ENCODE measurements at regions not wholly inside any gene's neighbourhood (a gene's known extent, or its start where the extent isn't known, plus 50 kb on each side); places are given as distances from the start of the nearest gene placed in this dataset.

DNA sequence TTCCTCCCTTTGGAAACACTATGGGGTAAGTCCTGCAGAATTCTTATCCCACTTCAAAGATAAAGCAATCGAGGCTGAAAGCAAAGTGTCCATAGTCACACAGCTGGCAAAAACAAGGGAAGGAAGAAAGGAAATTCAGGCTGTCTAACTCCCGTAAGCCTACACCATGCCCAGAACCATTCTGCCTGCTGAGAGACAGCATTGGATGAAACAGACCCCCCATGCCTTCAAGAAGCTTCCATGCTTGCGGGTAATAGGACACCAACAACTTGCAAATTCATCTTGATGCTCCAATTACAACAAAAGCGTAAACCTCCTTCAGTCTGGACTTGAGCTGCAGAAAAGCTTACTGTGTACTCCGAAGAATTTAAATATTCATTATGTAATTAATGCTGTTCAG is 181.1 kb upstream of the WWC1 start:
- ChIA-PET POLR2A (no interaction called here), CTCF (interaction anchor here (0.6 to 1.7 kb wide), 2 partner anchors 109 to 976 kb away, joined by 3 to 6 read pairs; no protein-coding TSS in a partner anchor), SMC1A (ENCODE audit: uncharacterized antibody, unreplicated experiment) (no interaction called here), RAD21 (ENCODE audit: unreplicated experiment) (no interaction called here)
- Histone ChIP-seq H2AFZ (ENCODE audit: control insufficient read depth, low read depth, low read length) (no peak overlapping the region), H3K27me3 (replicated peaks in 1 of 2; ENCODE audit: control insufficient read depth in 2 of 2, insufficient read depth in 2 of 2, low read length in 1 of 2) (no peaks in the 10 kb centered on the region; a peak in 4 of 4 replicates), H3K4me1 (ENCODE audit: control insufficient read depth, insufficient read depth, low read length) (no peaks in the 10 kb centered on the region), H3K9me3 (replicated peaks; ENCODE audit: control insufficient read depth, insufficient read depth, low read length) (no peaks in the 10 kb centered on the region), H4K20me1 (ENCODE audit: control insufficient read depth, insufficient read depth) (no peaks in the 10 kb centered on the region), H3K9ac (ENCODE audit: control insufficient read depth, insufficient read depth, low read length) (no peak overlapping the region), H3K4me3 (no peak overlapping the region), H3K79me2 (ENCODE audit: control insufficient read depth, insufficient read depth, low read length) (no peaks in the 10 kb centered on the region), H3K4me2 (ENCODE audit: control insufficient read depth, insufficient read depth) (no peak overlapping the region), H3K27ac (ENCODE audit: control insufficient read depth, insufficient read depth) (no peak overlapping the region), H3K36me3 (ENCODE audit: control insufficient read depth in 2 of 2, insufficient read depth in 2 of 2, low read length in 1 of 2) (no peaks in the 10 kb centered on the region)
- no peak for DNase-seq (ENCODE audit: low read depth, low spot score)
- intact Hi-C loops (cut with micrococcal nuclease; ENCODE audit: unreplicated experiment), result no loop called here
- no peak for ATAC-seq
- no peak for FAIRE-seq
- BruUV-seq (replicated peaks), result no TSS peak
- no peak for TF ChIP-seq EGR1 (IDR thresholded peaks at IDR 0.05; ENCODE audit: borderline replicate concordance in 1 of 2, low read depth in 2 of 2, low read length in 2 of 2)
- TF ChIP-seq E2F4 (IDR thresholded peaks at IDR 0.05; ENCODE audit: low read depth, low read length), result no peak
- no peak for TF ChIP-seq ETV6 (conservative IDR thresholded peaks at IDR 0.05 in 1 of 2, IDR thresholded peaks at IDR 0.05 in 1 of 2; ENCODE audit: borderline replicate concordance in 1 of 2, low read depth in 1 of 2)
- no peak for TF ChIP-seq HDGF (IDR thresholded peaks at IDR 0.05)
- TF ChIP-seq ZNF622 (IDR thresholded peaks at IDR 0.05), result no peak
- no peak for TF ChIP-seq MTA2 (IDR thresholded peaks at IDR 0.05; ENCODE audit: low read depth)
- no peak for TF ChIP-seq BRCA1 (IDR thresholded peaks at IDR 0.05; ENCODE audit: low read depth, low read length)
- no peak for TF ChIP-seq RELB (IDR thresholded peaks at IDR 0.05; ENCODE audit: low read depth)
- no peak for TF ChIP-seq MXI1 (IDR thresholded peaks at IDR 0.05; ENCODE audit: low read depth, low read length)
- no peak for TF ChIP-seq ATF3 (IDR thresholded peaks at IDR 0.05; ENCODE audit: borderline replicate concordance, extremely low read depth, low read depth, low read length)
- TF ChIP-seq ZNF217 (IDR thresholded peaks at IDR 0.05), result no peak
- no peak for TF ChIP-seq CREB1 (IDR thresholded peaks at IDR 0.05; ENCODE audit: low read depth)
- in situ Hi-C loops (cut with MboI), result no loop called here
- 24% methylated on average over 5 of the region's 5 CpGs for WGBS (ENCODE audit: insufficient coverage, insufficient replicate concordance, low lambda C conversion rate, missing lambda C conversion rate)

Measured in GM12878 (cell line).